DMS53 (cell line): ENCODE measurements at regions not wholly inside any gene's neighbourhood (a gene's known extent, or its start where the extent isn't known, plus 50 kb on each side); places are given as distances from the start of the nearest gene placed in this dataset.
"Not testable (repeated sequence)": the region's sequence is repeated elsewhere in the genome, so short reads cannot be mapped to it uniquely, and the experiment has no call there.

ENCODE experiments used
- DNase-seq: peaks from one replicate; lab custom pipeline; 2025; lab: John Stamatoyannopoulos, UW

- DNase-seq = no peak
These were observed 146.4 kb upstream of the GALNT2 start for GRCh38 chr1:229920683-229921082.

GRCh38 chr1:229922249-229922648 is 144.8 kb upstream of the GALNT2 start:
- DNase-seq = no peak

DNA sequence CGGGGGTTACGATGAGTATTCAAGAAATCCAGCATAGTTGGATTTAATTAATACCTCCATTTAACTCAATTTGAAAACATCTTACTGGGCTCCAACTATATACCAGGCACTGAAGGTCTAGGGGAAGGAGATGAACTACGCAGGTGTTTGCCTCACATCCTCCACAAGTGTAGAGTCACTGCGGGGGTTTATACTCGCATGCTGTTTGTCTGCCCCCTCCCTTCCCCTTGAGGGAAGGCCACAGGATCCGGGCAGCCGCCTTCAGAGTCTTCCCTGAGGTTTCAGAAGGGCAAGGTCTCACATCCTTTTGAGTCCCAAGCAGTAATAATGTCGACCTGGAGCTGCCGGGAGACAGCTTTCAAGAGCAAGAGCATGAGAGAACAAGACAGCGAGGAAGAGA is 142.4 kb upstream of the GALNT2 start:
- DNase-seq = no peak

DNA sequence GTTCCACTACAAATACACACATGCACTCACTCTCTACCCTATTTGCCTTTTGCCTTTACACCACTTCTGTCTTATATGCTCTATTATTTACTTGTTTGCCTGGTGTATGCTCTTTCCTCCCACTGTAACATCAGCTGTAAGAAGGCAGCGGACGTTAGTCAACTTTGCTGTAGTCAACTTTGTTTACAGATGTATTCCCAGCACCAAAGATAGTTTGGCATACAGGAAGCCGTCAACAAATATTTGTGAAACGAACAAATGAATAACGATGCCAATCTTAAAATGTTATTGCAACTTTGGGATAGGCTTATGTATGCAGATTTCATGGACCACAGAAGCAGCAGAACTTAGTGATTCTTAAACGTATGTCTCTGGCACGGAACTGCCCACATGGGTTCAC is 138.3 kb upstream of the GALNT2 start:
- no peak for DNase-seq

- not testable (repeated sequence) for DNase-seq
These were observed 135.3 kb upstream of the GALNT2 start for GRCh38 chr1:229931751-229932150.

- DNase-seq = not testable (repeated sequence)
These were observed 131.9 kb upstream of the GALNT2 start for GRCh38 chr1:229935157-229935556.

GRCh38 chr1:229938551-229938950 is 128.5 kb upstream of the GALNT2 start:
- DNase-seq = no peak

GRCh38 chr1:229940684-229941083 is 126.4 kb upstream of the GALNT2 start:
- no peak for DNase-seq

DNA sequence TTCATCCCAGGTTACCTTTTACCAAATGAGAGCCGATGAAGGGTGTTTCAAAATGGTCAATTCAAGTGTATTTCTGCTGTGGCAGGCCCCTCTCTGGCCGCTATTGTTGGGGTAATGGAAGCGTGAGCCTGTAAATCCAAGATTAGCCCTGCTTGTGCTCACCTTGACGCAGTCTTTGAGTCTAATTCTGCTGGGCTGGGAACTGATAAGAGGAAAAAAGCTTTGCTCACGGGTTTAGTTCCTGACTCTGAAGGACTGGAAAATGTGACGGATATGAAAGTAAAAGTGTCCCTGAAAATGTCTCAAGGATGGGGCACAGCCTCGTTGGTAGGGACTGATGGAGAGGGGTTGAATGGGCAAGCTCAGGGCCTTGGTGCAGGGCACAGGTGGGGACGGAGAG is 125.9 kb upstream of the GALNT2 start:
- no peak for DNase-seq

DNA sequence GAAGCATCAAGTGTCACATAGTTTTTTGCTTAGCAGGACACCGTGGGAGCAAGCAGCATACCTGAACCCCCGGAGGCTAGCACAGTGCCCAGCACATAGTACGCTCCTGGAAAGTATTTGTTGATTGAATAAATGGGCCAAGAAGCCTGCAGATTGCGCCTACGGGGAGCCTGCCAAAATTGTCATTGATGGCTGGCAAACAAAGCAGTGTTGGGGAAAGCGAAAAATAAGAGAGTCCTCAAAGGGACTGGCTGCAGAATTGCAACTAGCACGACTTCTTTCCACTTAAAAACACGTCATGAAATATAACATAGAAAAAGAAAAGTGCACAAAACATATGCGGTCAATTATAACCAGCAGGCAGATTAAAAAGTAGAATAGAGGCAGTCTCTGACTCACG is 125.2 kb upstream of the GALNT2 start:
- no peak for DNase-seq

GRCh38 chr1:229942501-229942900 is 124.5 kb upstream of the GALNT2 start:
- DNase-seq = peak; percentile 75

DNA sequence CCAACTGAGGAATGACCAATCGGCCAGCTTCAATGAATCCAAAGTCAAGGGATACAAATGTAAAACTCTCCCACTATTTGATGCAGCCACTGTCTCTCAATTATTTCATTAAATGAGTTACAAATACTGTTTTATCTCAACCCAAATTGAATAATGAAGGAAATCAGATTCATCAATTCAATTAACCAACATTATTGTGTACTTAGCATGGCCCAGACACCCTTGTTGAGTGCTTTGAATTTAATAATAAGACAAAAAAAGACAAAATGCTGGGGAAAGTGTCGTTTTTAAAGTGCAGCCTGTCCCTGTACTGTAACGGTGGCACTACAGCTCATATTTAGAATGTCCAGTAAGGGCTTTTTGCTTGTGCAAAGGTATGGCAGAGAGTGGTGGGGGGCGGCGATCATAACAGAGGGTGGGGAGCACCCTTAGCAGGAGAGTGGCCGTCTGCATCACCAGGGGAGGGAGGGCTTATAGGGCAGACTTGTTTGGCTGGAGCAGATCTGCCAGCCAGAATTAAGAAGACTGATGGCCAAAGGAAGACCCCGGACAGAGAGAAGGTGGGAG is 123.8 kb upstream of the GALNT2 start:
- no peak for DNase-seq

DNA sequence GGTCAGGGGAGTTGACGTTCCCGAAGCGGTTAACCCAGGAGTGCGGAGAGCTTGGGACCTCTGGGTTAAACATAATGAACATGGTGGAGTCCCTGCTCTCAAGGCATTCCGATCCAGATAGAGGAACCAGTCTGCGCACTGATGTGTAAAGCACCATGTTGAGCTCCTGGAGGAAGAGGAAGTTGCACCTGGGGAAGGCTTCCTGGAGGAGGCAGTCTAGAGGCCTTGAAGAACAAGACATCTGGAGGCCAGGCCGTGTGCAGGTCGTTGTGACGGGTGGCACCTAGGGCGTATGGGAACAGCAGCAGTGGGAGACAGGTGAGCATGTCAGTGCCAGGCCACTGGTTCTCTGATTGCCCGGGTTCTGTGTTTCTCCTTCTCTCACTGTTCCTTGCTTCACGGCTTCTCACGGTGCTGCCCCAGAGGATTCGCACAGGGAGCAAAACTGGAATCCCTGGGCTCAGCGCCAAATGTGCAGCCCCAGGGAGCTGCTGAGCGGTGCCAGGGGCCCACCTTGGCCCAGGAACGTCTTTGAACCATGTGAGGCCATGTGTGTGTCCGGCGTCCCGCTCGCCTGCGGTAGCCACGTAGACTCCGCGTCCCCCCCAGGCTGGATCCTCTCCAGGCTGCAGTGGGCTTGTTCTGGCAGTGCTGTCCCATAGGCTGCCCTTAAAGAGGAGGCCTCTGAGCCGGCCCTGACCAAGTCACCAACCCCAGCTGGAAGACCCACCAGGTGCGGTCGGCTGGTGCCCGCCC is 122.9 kb upstream of the GALNT2 start:
- no peak for DNase-seq

DNA sequence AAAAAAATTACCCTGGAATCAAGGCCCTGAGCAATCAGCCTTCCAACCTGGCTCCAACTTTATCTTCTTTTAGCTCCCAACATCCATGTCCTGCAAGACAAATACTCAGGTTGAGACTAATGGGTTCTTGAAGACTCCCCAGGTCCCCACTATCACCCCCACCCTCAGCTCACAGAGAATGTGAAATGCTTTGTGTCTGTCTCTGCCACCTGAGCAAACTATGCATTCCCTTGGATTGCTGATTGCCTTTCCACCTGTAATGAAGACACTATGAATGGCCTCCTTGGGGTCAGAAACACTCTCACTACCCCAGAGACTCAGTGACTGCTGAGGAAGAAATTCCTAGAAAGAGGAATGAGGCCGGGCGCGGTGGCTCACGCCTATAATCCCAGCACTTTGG is 121.2 kb upstream of the GALNT2 start:
- no peak for DNase-seq

DNA sequence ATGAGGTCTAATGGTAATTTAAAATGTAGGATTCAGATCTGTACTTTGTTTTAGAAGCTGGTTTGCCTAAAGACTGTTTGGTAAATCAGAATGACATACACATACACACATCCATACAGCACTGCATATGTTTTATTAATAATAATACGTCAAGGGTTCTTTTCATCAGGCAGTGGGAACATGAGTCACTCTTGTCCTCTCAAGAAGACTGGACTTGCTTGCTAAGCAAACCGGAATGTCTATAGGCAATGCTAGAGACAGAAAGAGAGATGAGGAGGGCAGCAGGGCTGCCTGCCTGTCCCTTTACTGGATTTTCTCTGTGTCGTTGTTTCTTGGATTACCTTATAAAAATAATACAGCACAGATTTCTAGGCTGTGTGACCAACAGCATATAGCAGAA is 119.1 kb upstream of the GALNT2 start:
- peak; percentile 27 for DNase-seq

GRCh38 chr1:229948438-229948837 is 118.6 kb upstream of the GALNT2 start:
- no peak for DNase-seq

DNA sequence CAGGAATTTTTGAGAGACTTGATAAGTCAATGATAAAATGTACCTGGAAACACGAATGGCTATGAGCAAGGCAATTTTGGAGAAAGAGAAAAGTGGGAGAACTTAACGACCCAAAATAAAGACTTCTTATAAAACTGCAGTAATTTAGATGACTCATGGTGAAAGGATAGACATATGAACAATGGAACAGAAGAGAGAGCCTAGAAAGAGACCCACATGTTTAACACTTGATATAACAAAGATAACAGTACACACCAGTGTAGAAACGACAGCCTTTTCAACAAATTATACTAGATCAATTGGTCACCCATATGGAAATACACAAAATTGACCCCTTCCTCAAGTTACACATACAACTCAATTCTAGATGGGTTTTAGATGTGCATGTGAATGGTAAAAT is 117.5 kb upstream of the GALNT2 start:
- DNase-seq = no peak

GRCh38 chr1:229950020-229950419 is 117.0 kb upstream of the GALNT2 start:
- DNase-seq = no peak

GRCh38 chr1:229950908-229951307 is 116.1 kb upstream of the GALNT2 start:
- no peak for DNase-seq

GRCh38 chr1:229951856-229952534 is 115.0 kb upstream of the GALNT2 start:
- peak; percentile 48 for DNase-seq

DNA sequence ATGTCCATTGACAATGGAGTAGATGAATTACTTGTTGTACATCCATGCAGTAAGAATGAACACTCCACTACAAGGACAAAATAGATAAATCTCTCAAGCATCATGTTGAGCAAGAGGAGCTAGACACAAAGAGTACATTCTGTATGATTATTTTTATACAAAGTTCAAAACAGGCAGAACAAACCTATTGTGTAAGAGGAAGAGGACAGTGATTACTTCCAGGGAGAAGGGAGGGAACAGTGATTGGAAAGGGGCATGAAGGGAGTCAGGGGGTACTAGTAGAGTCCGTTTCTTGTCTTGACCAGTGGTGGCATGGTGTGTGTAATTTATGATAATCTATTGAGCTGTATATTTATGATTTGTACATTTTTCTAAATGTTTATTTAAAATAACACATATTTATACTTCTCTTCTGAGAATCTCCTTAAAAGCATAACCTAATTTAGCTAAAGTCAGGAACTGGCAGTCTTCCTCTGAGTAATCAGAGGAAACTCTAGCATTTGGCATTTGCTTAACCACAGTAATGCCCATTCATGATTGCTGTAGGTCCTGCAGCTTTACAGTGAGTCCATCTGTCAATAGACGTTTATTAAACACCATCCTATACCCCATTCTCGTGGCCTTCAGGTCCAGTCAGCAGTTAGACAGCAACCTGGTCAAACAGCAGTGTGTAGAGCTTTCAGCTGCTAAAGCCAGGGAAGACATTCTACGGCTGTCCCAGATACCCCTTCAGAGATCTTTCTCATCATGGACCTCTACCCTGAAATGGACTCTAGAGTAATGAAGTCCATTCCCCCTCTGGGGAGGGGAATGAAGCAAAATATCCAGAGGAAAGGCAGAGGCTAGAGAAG is 114.1 kb upstream of the GALNT2 start:
- no peak for DNase-seq

GRCh38 chr1:229953736-229954326 is 113.2 kb upstream of the GALNT2 start:
- peak; percentile 35 for DNase-seq
